PFSK-1 (cell line): ENCODE measurements at regions not wholly inside any gene's neighbourhood (a gene's known extent, or its start where the extent isn't known, plus 50 kb on each side); places are given as distances from the start of the nearest gene placed in this dataset.

Experiments used
- FOXP2 ChIP-seq: optimal IDR thresholded peaks from 2 replicates; pipeline ENCODE3; 2011; ENCODE audit warnings: borderline replicate concordance, control low read depth, inconsistent platforms; ENCODE audit not compliant: insufficient read depth; ENCODE audit errors: extremely low read length, extremely low read depth
- POLR2AphosphoS5 ChIP-seq: IDR thresholded peaks from 2 replicates; pipeline ENCODE4 v1.6.1; 2012; ENCODE audit warnings: low read depth, mild to moderate bottlenecking, control low read depth, low read length, moderate library complexity
- SIN3A ChIP-seq: IDR thresholded peaks from 2 replicates; pipeline ENCODE4 v1.6.1; 2012; ENCODE audit warnings: mild to moderate bottlenecking, low read length, moderate library complexity, borderline replicate concordance; ENCODE audit not compliant: insufficient read depth
- TAF1 ChIP-seq: IDR thresholded peaks from 2 replicates; pipeline ENCODE4 v1.6.1; 2012; ENCODE audit warnings: low read length, control low read depth, borderline replicate concordance; ENCODE audit not compliant: insufficient read depth
- TF ChIP-seq, protein P1 (sequence below), 2 experiments: IDR thresholded peaks; 2 replicates each; pipeline versions ENCODE4 v1.6.1 to v1.8.0; 2011 to 2012; ENCODE audit warnings: low read depth in 2 of 2, low read length in 2 of 2, control low read depth in 1 of 2, inconsistent platforms in 1 of 2, mild to moderate bottlenecking in 1 of 2, moderate library complexity in 1 of 2; ENCODE audit not compliant: insufficient read depth in 1 of 2

- no peak for TF ChIP-seq POLR2AphosphoS5
- TF ChIP-seq SIN3A: no peak
- no peak for TF ChIP-seq TAF1
- TF ChIP-seq, protein P1, sequence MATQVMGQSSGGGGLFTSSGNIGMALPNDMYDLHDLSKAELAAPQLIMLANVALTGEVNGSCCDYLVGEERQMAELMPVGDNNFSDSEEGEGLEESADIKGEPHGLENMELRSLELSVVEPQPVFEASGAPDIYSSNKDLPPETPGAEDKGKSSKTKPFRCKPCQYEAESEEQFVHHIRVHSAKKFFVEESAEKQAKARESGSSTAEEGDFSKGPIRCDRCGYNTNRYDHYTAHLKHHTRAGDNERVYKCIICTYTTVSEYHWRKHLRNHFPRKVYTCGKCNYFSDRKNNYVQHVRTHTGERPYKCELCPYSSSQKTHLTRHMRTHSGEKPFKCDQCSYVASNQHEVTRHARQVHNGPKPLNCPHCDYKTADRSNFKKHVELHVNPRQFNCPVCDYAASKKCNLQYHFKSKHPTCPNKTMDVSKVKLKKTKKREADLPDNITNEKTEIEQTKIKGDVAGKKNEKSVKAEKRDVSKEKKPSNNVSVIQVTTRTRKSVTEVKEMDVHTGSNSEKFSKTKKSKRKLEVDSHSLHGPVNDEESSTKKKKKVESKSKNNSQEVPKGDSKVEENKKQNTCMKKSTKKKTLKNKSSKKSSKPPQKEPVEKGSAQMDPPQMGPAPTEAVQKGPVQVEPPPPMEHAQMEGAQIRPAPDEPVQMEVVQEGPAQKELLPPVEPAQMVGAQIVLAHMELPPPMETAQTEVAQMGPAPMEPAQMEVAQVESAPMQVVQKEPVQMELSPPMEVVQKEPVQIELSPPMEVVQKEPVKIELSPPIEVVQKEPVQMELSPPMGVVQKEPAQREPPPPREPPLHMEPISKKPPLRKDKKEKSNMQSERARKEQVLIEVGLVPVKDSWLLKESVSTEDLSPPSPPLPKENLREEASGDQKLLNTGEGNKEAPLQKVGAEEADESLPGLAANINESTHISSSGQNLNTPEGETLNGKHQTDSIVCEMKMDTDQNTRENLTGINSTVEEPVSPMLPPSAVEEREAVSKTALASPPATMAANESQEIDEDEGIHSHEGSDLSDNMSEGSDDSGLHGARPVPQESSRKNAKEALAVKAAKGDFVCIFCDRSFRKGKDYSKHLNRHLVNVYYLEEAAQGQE (IDR thresholded peaks at IDR 0.05; ENCODE audit: insufficient read depth in 1 of 2, low read depth in 2 of 2, low read length in 2 of 2): no peak
- no peak for TF ChIP-seq FOXP2
Measured at GRCh38 chr12:125387206-125387605, 322.0 kb downstream of the AACS start.
